ENCODE measurements at regions not wholly inside any gene's neighbourhood (a gene's known extent, or its start where the extent isn't known, plus 50 kb on each side); places are given as distances from the start of the nearest gene placed in this dataset.

- no peak for TF ChIP-seq SIRT6 (IDR thresholded peaks at IDR 0.05; ENCODE audit: low read length)
Observed at GRCh38 chr3:53426918-53427317, 67.5 kb upstream of the CACNA1D start (continued).

GRCh38 chr3:53436828-53437227 is 57.6 kb upstream of the CACNA1D start:
- no peak overlapping the region for H3K14ac ChIP-seq (ENCODE audit: insufficient read length)

More at GRCh38 chr3:53436828-53437227, 57.6 kb upstream of the CACNA1D start:
- Histone ChIP-seq H3K27me3 (replicated peaks in 1 of 4; ENCODE audit: control insufficient read depth in 3 of 4, extremely low read depth in 1 of 4, insufficient read depth in 3 of 4, low read length in 3 of 4) (no peaks in the 10 kb centered on the region), H3K9me3 (ENCODE audit: insufficient read depth in 2 of 2, low read depth in 1 of 2, low read length in 1 of 2) (no peaks in the 10 kb centered on the region), H2BK15ac (ENCODE audit: low read length) (no peak overlapping the region), H3K18ac (ENCODE audit: extremely low read depth, low read length) (no peak overlapping the region), H3K4ac (replicated peaks; ENCODE audit: insufficient read length, low read depth, low read length) (no peak overlapping the region), H4K91ac (replicated peaks; ENCODE audit: insufficient read length, low read length) (no peak overlapping the region), H2BK120ac (replicated peaks; ENCODE audit: low read depth, low read length) (no peak overlapping the region), H4K5ac (ENCODE audit: insufficient read length, low read depth, low read length) (no peak overlapping the region), H2AK5ac (ENCODE audit: low read depth, low read length) (no peak overlapping the region), H3K23ac (ENCODE audit: insufficient read length) (no peak overlapping the region), H3K4me3 (ENCODE audit: extremely low read depth in 1 of 4, insufficient read depth in 2 of 4, low read depth in 3 of 4, low read length in 4 of 4) (no peak overlapping the region), H3K27ac (ENCODE audit: low read depth, low read length) (no peak overlapping the region), H3K9ac (replicated peaks in 1 of 4; ENCODE audit: extremely low read depth in 1 of 4, low read depth in 3 of 4, low read length in 3 of 4) (no peak overlapping the region), H2BK5ac (ENCODE audit: low read depth, low read length) (no peak overlapping the region), H4K20me1 (replicated peaks in 1 of 2; ENCODE audit: control insufficient read depth in 1 of 2, insufficient read depth in 2 of 2, low read length in 2 of 2) (no peaks in the 10 kb centered on the region), H4K8ac (ENCODE audit: extremely low read depth, insufficient read depth, low read length) (no peak overlapping the region), H2BK12ac (ENCODE audit: low read depth, low read length) (no peak overlapping the region), H3K56ac (replicated peaks; ENCODE audit: insufficient read length, low read depth, low read length) (no peak overlapping the region), H3K4me1 (replicated peaks in 1 of 4; ENCODE audit: control insufficient read depth in 3 of 4, insufficient read depth in 4 of 4, low read length in 3 of 4) (no peaks in the 10 kb centered on the region), H3K79me2 (ENCODE audit: control insufficient read depth in 1 of 2, insufficient read depth in 2 of 2, low read length in 2 of 2) (no peaks in the 10 kb centered on the region), H3K23me2 (ENCODE audit: low read depth, low read length) (no peaks in the 10 kb centered on the region), H2BK20ac (ENCODE audit: low read length) (no peak overlapping the region), H2AFZ (ENCODE audit: low read length) (no peak overlapping the region), H3K36me3 (ENCODE audit: control insufficient read depth in 2 of 4, insufficient read depth in 4 of 4, low read length in 3 of 4) (no peaks in the 10 kb centered on the region), H3K79me1 (ENCODE audit: low read depth, low read length) (no peaks in the 10 kb centered on the region), H3K4me2 (ENCODE audit: insufficient read depth in 1 of 2, low read depth in 2 of 2, low read length in 2 of 2) (no peak overlapping the region)
- DNase-seq (ENCODE audit: low read depth in 1 of 2, low spot score in 2 of 2) (no peak), FAIRE-seq (no peak)
- ChIA-PET POLR2A (ENCODE audit: partially characterized antibody) (no interaction called here), CTCF (ENCODE audit: partially characterized antibody) (no interaction called here)
- no peak for TF ChIP-seq POLR2A (IDR thresholded peaks at IDR 0.05; ENCODE audit: control extremely low read depth in 1 of 2, low read depth in 2 of 2, low read length in 2 of 2)
- no peak for TF ChIP-seq PHF8 (conservative IDR thresholded peaks at IDR 0.05; ENCODE audit: low read depth, low read length)
- no peak for TF ChIP-seq HDAC2 (IDR thresholded peaks at IDR 0.05; ENCODE audit: borderline replicate concordance in 1 of 2, low read depth in 2 of 2, low read length in 2 of 2)
- TF ChIP-seq EGR1 (IDR thresholded peaks at IDR 0.05; ENCODE audit: borderline replicate concordance, low read depth, low read length): no peak
- TF ChIP-seq TAF7 (optimal IDR thresholded peaks at IDR 0.05; ENCODE audit: borderline replicate concordance, low read depth, low read length): no peak
- TF ChIP-seq JUND (IDR thresholded peaks at IDR 0.05; ENCODE audit: low read length): no peak
- no peak for TF ChIP-seq NANOG (IDR thresholded peaks at IDR 0.05; ENCODE audit: insufficient read depth, low read depth, low read length, poor library complexity, severe bottlenecking)
- no peak for TF ChIP-seq CHD2 (IDR thresholded peaks at IDR 0.05; ENCODE audit: low read length)
- no peak for TF ChIP-seq RFX5 (IDR thresholded peaks at IDR 0.05; ENCODE audit: borderline replicate concordance, low read depth, low read length)
- no peak for TF ChIP-seq TCF12 (IDR thresholded peaks at IDR 0.05; ENCODE audit: low read depth, low read length)
- TF ChIP-seq SP2 (IDR thresholded peaks at IDR 0.05; ENCODE audit: low read length): no peak
- no peak for TF ChIP-seq CBX8 (IDR thresholded peaks at IDR 0.05; ENCODE audit: borderline replicate concordance, low read depth, low read length)
- TF ChIP-seq RXRA (IDR thresholded peaks at IDR 0.05; ENCODE audit: insufficient read depth, low read depth, low read length): no peak
- 80% methylated on average over 4 of the region's 4 CpGs; no CpG with 5 or more reads in 1 of the 2 experiments for WGBS, 2 experiments (ENCODE audit: extremely low coverage in 1 of 2, insufficient coverage in 1 of 2, insufficient read length in 1 of 2, insufficient replicate concordance in 2 of 2, low coverage in 1 of 2, low lambda C conversion rate in 2 of 2, missing lambda C conversion rate in 1 of 2)
